Activated CD8-positive, alpha-beta T cell treated with anti-CD3 and anti-CD28 coated beads for 36 hours (primary cell): ENCODE measurements at regions not wholly inside any gene's neighbourhood (a gene's known extent, or its start where the extent isn't known, plus 50 kb on each side); places are given as distances from the start of the nearest gene placed in this dataset.
A peak's percentile ranks its signal among the peaks of the same experiment; 100 is the strongest.

ENCODE experiments used
- ATAC-seq: fragments of 200-7000 bp; cut with Tn5 transposase; one replicate; pipeline ENCODE4 v1.10.0; 2021; ENCODE audit warnings: mild to moderate bottlenecking, moderate library complexity
- CTCF ChIA-PET: fragments of 350-600 bp; sonication (Branson Sonifier 250); formaldehyde crosslinking; loops from one replicate; lab custom pipeline; 2021; ENCODE audit warnings: antibody characterized with exemption; lab: Charles Lee
- POLR2A ChIA-PET: fragments of 350-600 bp; sonication (Branson Sonifier 250); formaldehyde crosslinking; loops from one replicate; lab custom pipeline; 2021; ENCODE audit warnings: antibody characterized with exemption; lab: Charles Lee
- DNase-seq: peaks from one replicate; pipeline ENCODE4 v3.0.0-alpha.2; 2020
- H3K27ac Mint-ChIP-seq: one replicate; pipeline ENCODE4 v1.8.0; 2021; ENCODE audit warnings: mild to moderate bottlenecking, mixed read lengths
- H3K27me3 Mint-ChIP-seq: one replicate; pipeline ENCODE4 v1.8.0; 2021; ENCODE audit warnings: mixed read lengths
- H3K36me3 Mint-ChIP-seq: one replicate; pipeline ENCODE4 v1.8.0; 2021; ENCODE audit warnings: low read depth, mixed read lengths
- H3K4me1 Mint-ChIP-seq: one replicate; pipeline ENCODE4 v1.8.0; 2021; ENCODE audit warnings: low read depth, mixed read lengths
- H3K4me3 Mint-ChIP-seq: one replicate; pipeline ENCODE4 v1.8.0; 2021; ENCODE audit warnings: mild to moderate bottlenecking, moderate library complexity, mixed read lengths
- H3K9me3 Mint-ChIP-seq: one replicate; pipeline ENCODE4 v1.8.0; 2021; ENCODE audit warnings: mixed read lengths
- CTCF ChIP-seq: fragments of 200-600 bp; IDR thresholded peaks from one replicate; pipeline ENCODE4 v1.8.0; 2022; ENCODE audit warnings: antibody characterized with exemption, mild to moderate bottlenecking
- intact Hi-C: fragments of 100-400 bp; cut with micrococcal nuclease; formaldehyde crosslinking; loops from one replicate; pipeline ENCODE4 v1.10.0; 2022

- CTCF ChIA-PET, result interaction anchor here (1.1 to 1.8 kb wide), 2 partner anchors 13 to 101 kb away, joined by 4 to 5 read pairs; no protein-coding TSS in a partner anchor
- intact Hi-C loops, result no loop called here
- ATAC-seq (peak; percentile 77), DNase-seq (no peak)
- Mint-ChIP-seq H3K4me1 (peaks cover 3% of the 10 kb centered on the region), H3K36me3 (peaks cover 50% of the 10 kb centered on the region), H3K9me3 (no peaks in the 10 kb centered on the region), H3K4me3 (no peak overlapping the region), H3K27me3 (no peaks in the 10 kb centered on the region), H3K27ac (no peak overlapping the region)
- peak; percentile 55 for TF ChIP-seq CTCF
- POLR2A ChIA-PET, result no interaction called here
Measured at GRCh38 chr14:95431199-95432143, 85.0 kb downstream of the SYNE3 start.

- peaks cover 3% of the 10 kb centered on the region for H3K4me1 Mint-ChIP-seq
- H3K36me3 Mint-ChIP-seq, result peaks cover 43% of the 10 kb centered on the region
- intact Hi-C loops, result no loop called here
- H3K27ac Mint-ChIP-seq, result no peak overlapping the region
- H3K27me3 Mint-ChIP-seq, result no peaks in the 10 kb centered on the region
- ChIA-PET POLR2A (interaction anchor here (1.3 kb wide), 1 partner anchor 10 kb away, joined by 4 read pairs; no protein-coding TSS in a partner anchor), CTCF (interaction anchor here (1.1 to 2.5 kb wide), 8 partner anchors 9 to 132 kb away, joined by 3 to 8 read pairs (median 3); no protein-coding TSS in a partner anchor)
- no peak for ATAC-seq
- H3K9me3 Mint-ChIP-seq, result no peaks in the 10 kb centered on the region
- no peak for TF ChIP-seq CTCF
- no peak for DNase-seq
- H3K4me3 Mint-ChIP-seq, result no peak overlapping the region
Measured at GRCh38 chr14:95428557-95428956, 87.9 kb downstream of the SYNE3 start.

- POLR2A ChIA-PET, result no interaction called here
- no peaks in the 10 kb centered on the region for H3K27me3 Mint-ChIP-seq
- no peak overlapping the region for H3K4me3 Mint-ChIP-seq
- ATAC-seq, result no peak
- no peak overlapping the region for H3K27ac Mint-ChIP-seq
- peaks cover 3% of the 10 kb centered on the region for H3K9me3 Mint-ChIP-seq
- no peak for TF ChIP-seq CTCF
- DNase-seq, result no peak
- CTCF ChIA-PET, result interaction anchor here (0.8 to 2.1 kb wide), 4 partner anchors 17 to 111 kb away, joined by 3 to 7 read pairs (median 4); no protein-coding TSS in a partner anchor
- H3K36me3 Mint-ChIP-seq, result peaks cover 50% of the 10 kb centered on the region
- peaks cover 3% of the 10 kb centered on the region for H3K4me1 Mint-ChIP-seq
- intact Hi-C loops, result no loop called here
Measured at GRCh38 chr14:95426116-95426475, 90.4 kb downstream of the SYNE3 start.

DNA sequence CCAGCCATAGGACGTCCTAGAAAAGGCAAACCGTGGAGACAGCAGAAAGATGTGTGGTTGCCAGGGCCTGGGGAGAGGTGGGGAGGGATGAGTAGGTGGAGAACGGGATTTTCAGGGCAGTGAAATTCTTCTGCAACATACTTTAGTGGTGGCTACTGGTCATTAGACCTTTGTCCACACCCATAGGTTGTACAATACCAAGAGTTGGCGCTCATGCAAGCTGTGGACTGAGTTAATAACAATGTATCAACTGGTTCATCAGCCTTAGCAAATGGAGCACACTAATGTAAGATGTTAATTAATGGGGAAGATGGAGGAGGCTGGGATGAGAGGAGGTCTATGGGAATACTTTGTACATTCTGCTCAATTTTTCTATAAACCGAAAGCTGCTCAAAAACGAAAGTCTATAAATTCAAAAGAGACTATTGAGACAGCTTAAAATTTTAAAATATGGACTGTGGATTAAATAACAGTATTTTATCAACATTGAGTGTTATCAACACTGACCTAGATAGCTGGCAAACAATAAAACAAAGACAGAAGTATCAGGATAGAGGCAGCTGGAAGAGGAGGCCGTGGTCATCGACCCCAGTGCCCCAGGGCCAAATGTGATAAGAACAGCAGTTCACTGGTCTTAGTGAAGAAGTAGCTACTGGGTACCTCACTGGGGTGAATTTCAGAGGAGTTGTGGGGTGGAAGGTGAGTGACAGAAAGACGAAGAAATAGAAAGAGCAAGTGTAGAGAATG, 90.9 kb downstream of the SYNE3 start:
- H3K4me1 Mint-ChIP-seq, result peaks cover 3% of the 10 kb centered on the region
- CTCF ChIA-PET, result interaction anchor here (0.8 to 1.9 kb wide), 4 partner anchors 17 to 101 kb away, joined by 3 to 5 read pairs (median 4); no protein-coding TSS in a partner anchor

More for the DNA sequence above, 90.9 kb downstream of the SYNE3 start:
- Mint-ChIP-seq H3K27me3 (no peaks in the 10 kb centered on the region), H3K27ac (no peak overlapping the region), H3K36me3 (peaks cover 56% of the 10 kb centered on the region), H3K9me3 (peaks cover 8% of the 10 kb centered on the region), H3K4me3 (no peak overlapping the region)
- DNase-seq (no peak), ATAC-seq (no peak)
- intact Hi-C loops, result no loop called here
- no peak for TF ChIP-seq CTCF
- POLR2A ChIA-PET, result no interaction called here
